HEK293 (cell line): ENCODE measurements at regions not wholly inside any gene's neighbourhood (a gene's known extent, or its start where the extent isn't known, plus 50 kb on each side); places are given as distances from the start of the nearest gene placed in this dataset.

Experiments
- CTCF ChIA-PET: fragments of 350-600 bp; formaldehyde crosslinking; extraction: SDS; loops from one replicate; lab custom pipeline; 2021; ENCODE audit warnings: antibody characterized with exemption; lab: Yijun Ruan, JAX
- POLR2A ChIA-PET: fragments of 300-600 bp; formaldehyde crosslinking; extraction: SDS; loops from one replicate; lab custom pipeline; 2020; ENCODE audit warnings: antibody characterized with exemption, inconsistent platforms; lab: Yijun Ruan, JAX
- H3K27ac ChIP-seq: fragments of 200-500 bp; sonication (Bioruptor generic); 2 replicates; pipeline ENCODE4 v1.5.1; 2014; ENCODE audit warnings: low read depth, low read length, control low read depth, inconsistent platforms; ENCODE audit errors: extremely low read depth
- H3K36me3 ChIP-seq, 2 experiments: fragments of 200-500 bp in 1 of 2; sonication (Bioruptor generic) in 1 of 2; 1 replicate in 1 of 2; 2 replicates in 1 of 2; pipeline ENCODE4 v1.5.1; 2014 to 2017; ENCODE audit warnings: inconsistent platforms in 2 of 2, low read length in 2 of 2; ENCODE audit not compliant: control insufficient read depth in 2 of 2, insufficient read depth in 1 of 2
- H3K4me1 ChIP-seq: fragments of 200-500 bp; sonication (Bioruptor generic); 2 replicates; pipeline ENCODE4 v1.5.1; 2014; ENCODE audit warnings: mild to moderate bottlenecking, low read length, inconsistent platforms; ENCODE audit not compliant: control insufficient read depth, insufficient read depth
- H3K4me3 ChIP-seq: 2 replicates; pipeline ENCODE4 v1.5.1; 2011; ENCODE audit warnings: low read depth, mild to moderate bottlenecking, control low read depth, low read length, moderate library complexity
- H3K9me3 ChIP-seq: fragments of 200-500 bp; sonication (Bioruptor generic); 2 replicates; pipeline ENCODE4 v1.5.1; 2014; ENCODE audit warnings: low read depth, low read length, inconsistent platforms; ENCODE audit not compliant: control insufficient read depth, insufficient read depth
- MEIS1 ChIP-seq: sonication (generic); formaldehyde crosslinking; IDR thresholded peaks from 2 replicates; pipeline ENCODE4 v1.8.1; 2022; ENCODE audit warnings: missing genetic modification reagents, mild to moderate bottlenecking, borderline replicate concordance
- RBAK ChIP-seq: fragments of 450-650 bp; formaldehyde crosslinking; IDR thresholded peaks from 2 replicates; pipeline ENCODE4 v1.5.1; 2016; ENCODE audit warnings: missing biosample characterization, missing genetic modification characterization
- SCRT1 ChIP-seq: fragments of 450-650 bp; formaldehyde crosslinking; IDR thresholded peaks from 2 replicates; pipeline ENCODE4 v1.5.1; 2016; ENCODE audit warnings: missing biosample characterization, missing genetic modification characterization, borderline replicate concordance
- SP2 ChIP-seq: fragments of 450-650 bp; formaldehyde crosslinking; IDR thresholded peaks from 2 replicates; pipeline ENCODE4 v1.5.1; 2016; ENCODE audit warnings: missing biosample characterization, missing genetic modification characterization
- ZBTB48 ChIP-seq: fragments of 450-650 bp; formaldehyde crosslinking; IDR thresholded peaks from 2 replicates; pipeline ENCODE4 v1.5.1; 2016; ENCODE audit warnings: missing biosample characterization, missing genetic modification characterization
- ZBTB7A ChIP-seq: fragments of 450-650 bp; formaldehyde crosslinking; IDR thresholded peaks from 2 replicates; pipeline ENCODE4 v1.5.1; 2016; ENCODE audit warnings: low read depth, missing biosample characterization, missing genetic modification characterization
- ZFP37 ChIP-seq: fragments of 450-650 bp; formaldehyde crosslinking; IDR thresholded peaks from 2 replicates; pipeline ENCODE4 v1.5.1; 2016; ENCODE audit warnings: missing biosample characterization, missing genetic modification characterization
- ZNF19 ChIP-seq: fragments of 450-650 bp; formaldehyde crosslinking; IDR thresholded peaks from 2 replicates; pipeline ENCODE4; 2016; ENCODE audit warnings: missing biosample characterization, missing genetic modification characterization, low read depth
- ZNF211 ChIP-seq: fragments of 450-650 bp; formaldehyde crosslinking; IDR thresholded peaks from 2 replicates; pipeline ENCODE4 v1.5.1; 2016; ENCODE audit warnings: low read depth, missing biosample characterization, missing genetic modification characterization
- ZNF223 ChIP-seq: fragments of 450-650 bp; formaldehyde crosslinking; IDR thresholded peaks from 2 replicates; pipeline ENCODE4 v1.5.1; 2016; ENCODE audit warnings: missing biosample characterization, missing genetic modification characterization
- ZNF521 ChIP-seq: fragments of 450-650 bp; formaldehyde crosslinking; IDR thresholded peaks from 2 replicates; pipeline ENCODE4 v1.5.1; 2017; ENCODE audit warnings: missing biosample characterization, mild to moderate bottlenecking, missing genetic modification characterization
- ZNF571 ChIP-seq: fragments of 450-650 bp; formaldehyde crosslinking; IDR thresholded peaks from 2 replicates; pipeline ENCODE4 v1.5.0; 2017; ENCODE audit warnings: missing biosample characterization, missing genetic modification characterization
- ZNF623 ChIP-seq: fragments of 450-650 bp; formaldehyde crosslinking; IDR thresholded peaks from 2 replicates; pipeline ENCODE4 v1.5.1; 2016; ENCODE audit warnings: missing biosample characterization, missing genetic modification characterization
- ZNF660 ChIP-seq: fragments of 450-650 bp; IDR thresholded peaks from 2 replicates; pipeline ENCODE4 v1.5.1; 2018; ENCODE audit warnings: missing biosample characterization, mild to moderate bottlenecking, missing genetic modification characterization
- TF ChIP-seq, protein P1 (sequence below): fragments of 450-650 bp; formaldehyde crosslinking; conservative IDR thresholded peaks from 2 replicates; pipeline ENCODE4 v1.5.1; 2016; ENCODE audit warnings: low read depth, missing biosample characterization, missing genetic modification characterization
- TF ChIP-seq, protein P2 (sequence below): fragments of 450-650 bp; formaldehyde crosslinking; IDR thresholded peaks from 2 replicates; pipeline ENCODE4 v1.5.1; 2017; ENCODE audit warnings: missing biosample characterization, mild to moderate bottlenecking, missing genetic modification characterization, moderate library complexity
- TF ChIP-seq, protein P3 (sequence below): fragments of 450-650 bp; formaldehyde crosslinking; IDR thresholded peaks from 2 replicates; pipeline ENCODE4 v1.5.1; 2016; ENCODE audit warnings: missing biosample characterization, missing genetic modification characterization
- TF ChIP-seq, protein P4 (sequence below): fragments of 450-650 bp; formaldehyde crosslinking; IDR thresholded peaks from 2 replicates; pipeline ENCODE4 v1.5.0; 2017; ENCODE audit warnings: missing biosample characterization, missing genetic modification characterization, borderline replicate concordance

DNA sequence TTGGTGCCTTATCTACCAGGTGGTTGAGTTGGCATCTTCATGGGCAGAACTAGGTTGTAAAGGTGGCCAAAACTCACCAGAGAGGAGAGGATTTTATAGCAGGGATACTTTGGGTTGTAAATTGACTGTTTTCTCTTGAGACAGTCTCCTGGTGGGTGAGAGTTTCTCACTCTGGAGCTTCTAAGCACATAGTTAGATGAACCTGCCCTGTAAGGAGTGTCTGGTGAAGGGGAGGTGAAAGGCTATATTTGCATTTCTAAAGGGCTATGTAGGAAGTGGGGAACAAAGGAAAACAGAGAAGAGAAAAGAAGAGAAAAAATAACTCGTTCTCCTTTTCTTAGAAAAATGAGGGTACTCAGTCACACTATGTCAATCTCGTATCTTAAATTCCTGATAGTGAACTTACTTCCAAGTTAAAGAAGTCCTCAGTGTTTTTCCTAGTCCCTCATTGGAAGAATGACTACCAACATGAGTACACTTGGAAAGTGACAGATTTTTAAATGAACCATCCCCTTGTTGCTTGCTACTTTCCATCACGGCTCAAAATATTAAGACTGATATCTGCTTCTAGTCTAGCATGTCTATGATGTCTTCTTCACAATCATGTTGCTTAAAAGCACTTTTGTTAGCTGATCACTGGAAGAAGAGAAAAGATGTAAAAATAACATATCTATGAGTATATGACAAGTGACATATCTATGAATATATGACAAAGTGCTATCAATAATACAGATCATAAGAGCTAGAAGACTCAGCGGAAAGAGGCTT lies 113.8 kb upstream of the P2RY1 start (continued):
- TF ChIP-seq, protein P1, sequence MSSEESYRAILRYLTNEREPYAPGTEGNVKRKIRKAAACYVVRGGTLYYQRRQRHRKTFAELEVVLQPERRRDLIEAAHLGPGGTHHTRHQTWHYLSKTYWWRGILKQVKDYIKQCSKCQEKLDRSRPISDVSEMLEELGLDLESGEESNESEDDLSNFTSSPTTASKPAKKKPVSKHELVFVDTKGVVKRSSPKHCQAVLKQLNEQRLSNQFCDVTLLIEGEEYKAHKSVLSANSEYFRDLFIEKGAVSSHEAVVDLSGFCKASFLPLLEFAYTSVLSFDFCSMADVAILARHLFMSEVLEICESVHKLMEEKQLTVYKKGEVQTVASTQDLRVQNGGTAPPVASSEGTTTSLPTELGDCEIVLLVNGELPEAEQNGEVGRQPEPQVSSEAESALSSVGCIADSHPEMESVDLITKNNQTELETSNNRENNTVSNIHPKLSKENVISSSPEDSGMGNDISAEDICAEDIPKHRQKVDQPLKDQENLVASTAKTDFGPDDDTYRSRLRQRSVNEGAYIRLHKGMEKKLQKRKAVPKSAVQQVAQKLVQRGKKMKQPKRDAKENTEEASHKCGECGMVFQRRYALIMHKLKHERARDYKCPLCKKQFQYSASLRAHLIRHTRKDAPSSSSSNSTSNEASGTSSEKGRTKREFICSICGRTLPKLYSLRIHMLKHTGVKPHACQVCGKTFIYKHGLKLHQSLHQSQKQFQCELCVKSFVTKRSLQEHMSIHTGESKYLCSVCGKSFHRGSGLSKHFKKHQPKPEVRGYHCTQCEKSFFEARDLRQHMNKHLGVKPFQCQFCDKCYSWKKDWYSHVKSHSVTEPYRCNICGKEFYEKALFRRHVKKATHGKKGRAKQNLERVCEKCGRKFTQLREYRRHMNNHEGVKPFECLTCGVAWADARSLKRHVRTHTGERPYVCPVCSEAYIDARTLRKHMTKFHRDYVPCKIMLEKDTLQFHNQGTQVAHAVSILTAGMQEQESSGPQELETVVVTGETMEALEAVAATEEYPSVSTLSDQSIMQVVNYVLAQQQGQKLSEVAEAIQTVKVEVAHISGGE (tag by site-specific recombination), result no peak
- TF ChIP-seq ZBTB7A, result no peak
- TF ChIP-seq, protein P2, sequence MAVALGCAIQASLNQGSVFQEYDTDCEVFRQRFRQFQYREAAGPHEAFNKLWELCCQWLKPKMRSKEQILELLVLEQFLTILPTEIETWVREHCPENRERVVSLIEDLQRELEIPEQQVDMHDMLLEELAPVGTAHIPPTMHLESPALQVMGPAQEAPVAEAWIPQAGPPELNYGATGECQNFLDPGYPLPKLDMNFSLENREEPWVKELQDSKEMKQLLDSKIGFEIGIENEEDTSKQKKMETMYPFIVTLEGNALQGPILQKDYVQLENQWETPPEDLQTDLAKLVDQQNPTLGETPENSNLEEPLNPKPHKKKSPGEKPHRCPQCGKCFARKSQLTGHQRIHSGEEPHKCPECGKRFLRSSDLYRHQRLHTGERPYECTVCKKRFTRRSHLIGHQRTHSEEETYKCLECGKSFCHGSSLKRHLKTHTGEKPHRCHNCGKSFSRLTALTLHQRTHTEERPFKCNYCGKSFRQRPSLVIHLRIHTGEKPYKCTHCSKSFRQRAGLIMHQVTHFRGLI, result no peak
- no peak for TF ChIP-seq ZNF521 (tag by site-specific recombination)
- no peak for TF ChIP-seq ZNF571
- no peak for TF ChIP-seq MEIS1 (CRISPR knock-in tag)
- no peak for TF ChIP-seq ZNF660 (tag by site-specific recombination)
- no peak for TF ChIP-seq SP2 (tag by site-specific recombination)

DNA sequence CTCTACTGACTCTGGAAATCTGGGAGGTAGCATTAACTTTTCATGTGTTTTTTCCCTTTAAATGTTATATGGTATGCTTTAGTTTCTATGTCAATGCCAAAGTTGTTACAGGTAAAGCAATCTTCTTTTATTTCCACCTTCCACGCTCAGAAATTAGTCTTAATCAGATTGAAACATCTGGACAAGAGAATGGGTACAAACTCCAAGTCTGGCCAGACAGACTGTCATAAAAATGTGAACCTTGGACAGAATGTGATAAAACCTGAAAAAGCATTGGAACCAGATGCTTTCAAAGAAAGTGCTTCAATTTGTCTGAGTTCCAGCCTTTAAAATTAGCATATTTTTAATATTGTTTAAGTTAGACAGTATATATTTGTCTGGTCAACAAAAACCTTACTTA lies 110.7 kb upstream of the P2RY1 start:
- H3K36me3 ChIP-seq, result no peaks in the 10 kb centered on the region
- TF ChIP-seq, protein P3, sequence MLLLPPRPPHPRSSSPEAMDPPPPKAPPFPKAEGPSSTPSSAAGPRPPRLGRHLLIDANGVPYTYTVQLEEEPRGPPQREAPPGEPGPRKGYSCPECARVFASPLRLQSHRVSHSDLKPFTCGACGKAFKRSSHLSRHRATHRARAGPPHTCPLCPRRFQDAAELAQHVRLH (tag by site-specific recombination), result no peak
- TF ChIP-seq, protein P4, sequence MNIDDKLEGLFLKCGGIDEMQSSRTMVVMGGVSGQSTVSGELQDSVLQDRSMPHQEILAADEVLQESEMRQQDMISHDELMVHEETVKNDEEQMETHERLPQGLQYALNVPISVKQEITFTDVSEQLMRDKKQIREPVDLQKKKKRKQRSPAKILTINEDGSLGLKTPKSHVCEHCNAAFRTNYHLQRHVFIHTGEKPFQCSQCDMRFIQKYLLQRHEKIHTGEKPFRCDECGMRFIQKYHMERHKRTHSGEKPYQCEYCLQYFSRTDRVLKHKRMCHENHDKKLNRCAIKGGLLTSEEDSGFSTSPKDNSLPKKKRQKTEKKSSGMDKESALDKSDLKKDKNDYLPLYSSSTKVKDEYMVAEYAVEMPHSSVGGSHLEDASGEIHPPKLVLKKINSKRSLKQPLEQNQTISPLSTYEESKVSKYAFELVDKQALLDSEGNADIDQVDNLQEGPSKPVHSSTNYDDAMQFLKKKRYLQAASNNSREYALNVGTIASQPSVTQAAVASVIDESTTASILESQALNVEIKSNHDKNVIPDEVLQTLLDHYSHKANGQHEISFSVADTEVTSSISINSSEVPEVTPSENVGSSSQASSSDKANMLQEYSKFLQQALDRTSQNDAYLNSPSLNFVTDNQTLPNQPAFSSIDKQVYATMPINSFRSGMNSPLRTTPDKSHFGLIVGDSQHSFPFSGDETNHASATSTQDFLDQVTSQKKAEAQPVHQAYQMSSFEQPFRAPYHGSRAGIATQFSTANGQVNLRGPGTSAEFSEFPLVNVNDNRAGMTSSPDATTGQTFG (tag by site-specific recombination), result no peak
- no peak for TF ChIP-seq ZNF223 (tag by site-specific recombination)
- no peak for TF ChIP-seq ZBTB48 (tag by site-specific recombination)
- TF ChIP-seq SCRT1 (tag by site-specific recombination), result no peak
- no peak for TF ChIP-seq ZNF623 (tag by site-specific recombination)
- no peak for TF ChIP-seq ZFP37 (tag by site-specific recombination)
- no peak for TF ChIP-seq SP2 (tag by site-specific recombination)
- no peak for TF ChIP-seq ZNF211 (tag by site-specific recombination)
- TF ChIP-seq, protein P2, result no peak
- TF ChIP-seq RBAK (tag by site-specific recombination), result no peak
- TF ChIP-seq ZNF19 (tag by site-specific recombination), result no peak
- TF ChIP-seq, all 188 proteins: peak for 0
- ChIA-PET POLR2A (no interaction called here), CTCF (no interaction called here)
- no peaks in the 10 kb centered on the region for H3K9me3 ChIP-seq
- H3K4me3 ChIP-seq, result no peak overlapping the region
- H3K4me1 ChIP-seq, result no peaks in the 10 kb centered on the region
- H3K27ac ChIP-seq, result no peak overlapping the region
